Natural killer cell (primary cell): ENCODE measurements at regions not wholly inside any gene's neighbourhood (a gene's known extent, or its start where the extent isn't known, plus 50 kb on each side); places are given as distances from the start of the nearest gene placed in this dataset.

Experiments used
- ATAC-seq, 3 donors: fragments of 150-1000 bp in 2 of 3; fragments of 200-7000 bp in 1 of 3; cut with Tn5 transposase; 1 replicate in 1 of 3; 2 replicates in 2 of 3; pipeline ENCODE4 v1.10.0; 2021; ENCODE audit warnings: mild to moderate bottlenecking in 2 of 3, moderate library complexity in 2 of 3
- DNase-seq, 2 donors: peaks; one replicate each; pipeline versions ENCODE4 v3.0.0 to v3.0.0-alpha.2; 2013 to 2021; ENCODE audit warnings: mixed read lengths in 1 of 2
- H3K27ac ChIP-seq: one replicate; pipeline ENCODE4 v1.5.1; 2013; ENCODE audit warnings: mild to moderate bottlenecking, low read length
- H3K27me3 ChIP-seq: one replicate; pipeline ENCODE4 v1.6.1; 2013; ENCODE audit warnings: low read length; ENCODE audit not compliant: control insufficient read depth, insufficient read depth
- H3K36me3 ChIP-seq: one replicate; pipeline ENCODE4 v1.6.1; 2013; ENCODE audit warnings: low read length; ENCODE audit not compliant: control insufficient read depth, insufficient read depth
- H3K4me1 ChIP-seq: one replicate; pipeline ENCODE4 v1.6.1; 2013; ENCODE audit warnings: low read length; ENCODE audit not compliant: control insufficient read depth, insufficient read depth
- H3K4me3 ChIP-seq: one replicate; pipeline ENCODE4 v1.5.1; 2013; ENCODE audit warnings: low read length
- H3K9me3 ChIP-seq: one replicate; pipeline ENCODE4 v1.6.1; 2013; ENCODE audit warnings: low read length; ENCODE audit not compliant: control insufficient read depth, insufficient read depth
- H3K27ac Mint-ChIP-seq, 2 donors: one replicate each; pipeline ENCODE4 v1.8.0; 2022; ENCODE audit warnings: mild to moderate bottlenecking in 2 of 2, mixed read lengths in 2 of 2, moderate library complexity in 1 of 2
- H3K27me3 Mint-ChIP-seq, 2 donors: one replicate each; pipeline ENCODE4 v1.8.0; 2022; ENCODE audit warnings: low read depth in 2 of 2, mixed read lengths in 2 of 2
- H3K36me3 Mint-ChIP-seq: one replicate; pipeline ENCODE4 v1.8.0; 2022; ENCODE audit warnings: mixed read lengths
- H3K4me1 Mint-ChIP-seq, 2 donors: one replicate each; pipeline ENCODE4 v1.8.0; 2022; ENCODE audit warnings: mixed read lengths in 2 of 2
- H3K4me3 Mint-ChIP-seq: one replicate; pipeline ENCODE4 v1.8.0; 2022; ENCODE audit warnings: mild to moderate bottlenecking, moderate library complexity, mixed read lengths
- H3K9me3 Mint-ChIP-seq, 2 donors: one replicate each; pipeline ENCODE4 v1.8.0; 2022; ENCODE audit warnings: mixed read lengths in 2 of 2
- CTCF ChIP-seq: fragments of 200-600 bp; IDR thresholded peaks from one replicate; pipeline ENCODE4 v1.8.0; 2022; ENCODE audit warnings: antibody characterized with exemption
- WGBS: methylation state at CpG from one replicate; pipeline ENCODE4 v1.1.7; 2013; ENCODE audit warnings: missing lambda C conversion rate; ENCODE audit not compliant: insufficient coverage; 5-methylcytosine and 5-hydroxymethylcytosine counted together
- intact Hi-C: fragments of 100-400 bp; cut with micrococcal nuclease; formaldehyde crosslinking; loops from one replicate; pipeline ENCODE4 v1.14.2; 2022

GRCh38 chr12:111257435-111257902, 111.4 kb downstream of the PHETA1 start:
- Mint-ChIP-seq H3K4me1 (no peaks in the 10 kb centered on the region), H3K27me3 (peaks cover 0 to 5% of the 10 kb centered on the region in 2 donors), H3K27ac (no peak overlapping the region), H3K36me3 (no peaks in the 10 kb centered on the region), H3K4me3 (no peak overlapping the region), H3K9me3 (no peaks in the 10 kb centered on the region)
- H3K27ac ChIP-seq, result no peak overlapping the region
- no peak for TF ChIP-seq CTCF
- no peak for ATAC-seq
- H3K4me3 ChIP-seq, result no peak overlapping the region
- H3K9me3 ChIP-seq, result no peaks in the 10 kb centered on the region
- H3K4me1 ChIP-seq, result no peaks in the 10 kb centered on the region
- H3K27me3 ChIP-seq, result no peaks in the 10 kb centered on the region
- no peaks in the 10 kb centered on the region for H3K36me3 ChIP-seq
- intact Hi-C loops, result no loop called here
- no peak for DNase-seq

GRCh38 chr12:111256629-111257434, 112.1 kb downstream of the PHETA1 start:
- H3K4me3 Mint-ChIP-seq, result no peak overlapping the region
- DNase-seq (no peak), ATAC-seq (no peak)
- H3K4me1 Mint-ChIP-seq, result no peaks in the 10 kb centered on the region
- intact Hi-C loops, result no loop called here
- H3K27ac Mint-ChIP-seq, result no peak overlapping the region
- no peaks in the 10 kb centered on the region for H3K36me3 Mint-ChIP-seq
- WGBS, result 72% methylated on average over 10 of the region's 10 CpGs
- no peak for TF ChIP-seq CTCF
- Histone ChIP-seq H3K36me3 (no peaks in the 10 kb centered on the region), H3K4me1 (no peaks in the 10 kb centered on the region), H3K9me3 (no peaks in the 10 kb centered on the region), H3K4me3 (no peak overlapping the region), H3K27me3 (no peaks in the 10 kb centered on the region), H3K27ac (no peak overlapping the region)
- no peaks in the 10 kb centered on the region for H3K9me3 Mint-ChIP-seq
- H3K27me3 Mint-ChIP-seq, result peaks cover 0 to 5% of the 10 kb centered on the region in 2 donors

- no peaks in the 10 kb centered on the region for H3K4me1 Mint-ChIP-seq
- H3K27me3 ChIP-seq, result no peaks in the 10 kb centered on the region
- ATAC-seq (no peak), DNase-seq (no peak)
- no peak for TF ChIP-seq CTCF
- H3K4me3 ChIP-seq, result no peak overlapping the region
- H3K4me3 Mint-ChIP-seq, result no peak overlapping the region
- WGBS, result 74% methylated on average over 7 of the region's 7 CpGs
- no peak overlapping the region for H3K27ac ChIP-seq
- H3K27me3 Mint-ChIP-seq, result peaks cover 0 to 10% of the 10 kb centered on the region in 2 donors
- no peaks in the 10 kb centered on the region for H3K9me3 Mint-ChIP-seq
- no peaks in the 10 kb centered on the region for H3K36me3 ChIP-seq
- H3K27ac Mint-ChIP-seq, result no peak overlapping the region
- H3K4me1 ChIP-seq, result no peaks in the 10 kb centered on the region
- H3K9me3 ChIP-seq, result no peaks in the 10 kb centered on the region
- intact Hi-C loops, result no loop called here
- no peaks in the 10 kb centered on the region for H3K36me3 Mint-ChIP-seq
Observed at GRCh38 chr12:111255261-111255660, 113.6 kb downstream of the PHETA1 start.

GRCh38 chr12:111254106-111254505, 114.8 kb downstream of the PHETA1 start:
- WGBS, result 83% methylated on average over 2 of the region's 3 CpGs
- no peaks in the 10 kb centered on the region for H3K4me1 Mint-ChIP-seq
- peaks cover 0 to 10% of the 10 kb centered on the region in 2 donors for H3K27me3 Mint-ChIP-seq
- Histone ChIP-seq H3K4me1 (no peaks in the 10 kb centered on the region), H3K36me3 (no peaks in the 10 kb centered on the region), H3K9me3 (no peaks in the 10 kb centered on the region), H3K4me3 (no peak overlapping the region), H3K27ac (no peak overlapping the region), H3K27me3 (no peaks in the 10 kb centered on the region)
- intact Hi-C loops, result no loop called here
- H3K27ac Mint-ChIP-seq, result no peak overlapping the region
- ATAC-seq (no peak), DNase-seq (no peak)
- H3K4me3 Mint-ChIP-seq, result no peak overlapping the region
- H3K9me3 Mint-ChIP-seq, result no peaks in the 10 kb centered on the region
- no peak for TF ChIP-seq CTCF
- H3K36me3 Mint-ChIP-seq, result no peaks in the 10 kb centered on the region
